H9 (cell line): ENCODE measurements at regions not wholly inside any gene's neighbourhood (a gene's known extent, or its start where the extent isn't known, plus 50 kb on each side); places are given as distances from the start of the nearest gene placed in this dataset.

Experiments
- DNase-seq: peaks from one replicate; pipeline ENCODE4 v3.0.0-alpha.2; 2017
- H2AFZ ChIP-seq: one replicate; pipeline ENCODE4 v1.6.1; 2013; ENCODE audit warnings: mild to moderate bottlenecking, low read length, control low read depth, moderate library complexity
- H2AK5ac ChIP-seq: 2 replicates; pipeline ENCODE4 v1.6.1; 2013; ENCODE audit warnings: low read length, control low read depth, mixed read lengths; ENCODE audit not compliant: insufficient read length
- H2BK120ac ChIP-seq: one replicate; pipeline ENCODE4 v1.6.1; 2013; ENCODE audit warnings: low read depth, mild to moderate bottlenecking, low read length, control low read depth, inconsistent platforms; ENCODE audit not compliant: poor library complexity, severe bottlenecking
- H2BK12ac ChIP-seq: 2 replicates; pipeline ENCODE4 v1.6.1; 2013; ENCODE audit warnings: low read length, control low read depth, mixed read lengths, low read depth; ENCODE audit not compliant: insufficient read length
- H2BK15ac ChIP-seq: 2 replicates; pipeline ENCODE4 v1.6.1; 2013; ENCODE audit warnings: low read depth, low read length, control low read depth
- H2BK20ac ChIP-seq: one replicate; pipeline ENCODE4 v1.6.1; 2013; ENCODE audit warnings: low read depth, mild to moderate bottlenecking, low read length, control low read depth, inconsistent platforms; ENCODE audit not compliant: poor library complexity, severe bottlenecking
- H2BK5ac ChIP-seq: 2 replicates; pipeline ENCODE4 v1.6.1; 2013; ENCODE audit warnings: low read length, control low read depth, mixed read lengths; ENCODE audit not compliant: insufficient read length
- H3K14ac ChIP-seq: 2 replicates; pipeline ENCODE4 v1.6.1; 2013; ENCODE audit warnings: low read length, control low read depth; ENCODE audit not compliant: insufficient read depth
- H3K18ac ChIP-seq: 2 replicates; pipeline ENCODE4 v1.6.1; 2013; ENCODE audit warnings: low read depth, mild to moderate bottlenecking, mixed read lengths, low read length, control low read depth; ENCODE audit not compliant: insufficient read length
- H3K23ac ChIP-seq: 2 replicates; pipeline ENCODE4 v1.6.1; 2013; ENCODE audit warnings: low read length, control low read depth, mixed read lengths, low read depth; ENCODE audit not compliant: insufficient read length
- H3K23me2 ChIP-seq: 2 replicates; pipeline ENCODE4 v1.6.1; 2013; ENCODE audit warnings: low read depth, mild to moderate bottlenecking, mixed read lengths, low read length, control low read depth; ENCODE audit not compliant: insufficient read length, poor library complexity, severe bottlenecking
- H3K27ac ChIP-seq: 2 replicates; pipeline ENCODE4 v1.5.1; 2013; ENCODE audit warnings: low read length, control low read depth, mixed read lengths, low read depth; ENCODE audit not compliant: insufficient read length
- H3K27me3 ChIP-seq: 2 replicates; pipeline ENCODE4 v1.6.1; 2013; ENCODE audit warnings: low read length, control low read depth, inconsistent platforms; ENCODE audit not compliant: insufficient read depth
- H3K4ac ChIP-seq: 2 replicates; pipeline ENCODE4 v1.6.1; 2013; ENCODE audit warnings: low read depth, mild to moderate bottlenecking, control low read depth, inconsistent platforms, low read length, moderate library complexity
- H3K4me1 ChIP-seq: 2 replicates; pipeline ENCODE4 v1.6.1; 2013; ENCODE audit warnings: low read length, control low read depth, inconsistent platforms; ENCODE audit not compliant: insufficient read depth
- H3K4me2 ChIP-seq: 2 replicates; pipeline ENCODE4 v1.6.1; 2013; ENCODE audit warnings: low read length, control low read depth, mixed read lengths; ENCODE audit not compliant: insufficient read length, insufficient read depth
- H3K56ac ChIP-seq: 2 replicates; pipeline ENCODE4 v1.6.1; 2013; ENCODE audit warnings: low read depth, mild to moderate bottlenecking, mixed read lengths, low read length, control low read depth; ENCODE audit not compliant: insufficient read length
- H3K79me1 ChIP-seq: 2 replicates; pipeline ENCODE4 v1.6.1; 2013; ENCODE audit warnings: low read depth, mild to moderate bottlenecking, moderate library complexity, low read length, control low read depth, inconsistent platforms; ENCODE audit not compliant: insufficient read depth, poor library complexity, severe bottlenecking
- H3K79me2 ChIP-seq: 2 replicates; pipeline ENCODE4 v1.6.1; 2013; ENCODE audit warnings: low read length, control low read depth, inconsistent platforms; ENCODE audit not compliant: insufficient read depth
- H3K9ac ChIP-seq: 2 replicates; pipeline ENCODE4 v1.6.1; 2013; ENCODE audit warnings: low read length, control low read depth, mixed read lengths; ENCODE audit not compliant: insufficient read length; ENCODE audit errors: extremely low read depth
- H3K9me3 ChIP-seq: one replicate; pipeline ENCODE4 v1.6.1; 2013; ENCODE audit warnings: low read depth, low read length, inconsistent platforms; ENCODE audit not compliant: control insufficient read depth
- H3T11ph ChIP-seq: one replicate; pipeline ENCODE4 v1.6.1; 2013; ENCODE audit warnings: mild to moderate bottlenecking, low read length, control low read depth, inconsistent platforms
- H4K20me1 ChIP-seq: one replicate; pipeline ENCODE4 v1.6.1; 2013; ENCODE audit not compliant: control insufficient read depth, insufficient read length, insufficient read depth
- H4K5ac ChIP-seq: 2 replicates; pipeline ENCODE4 v1.6.1; 2013; ENCODE audit warnings: low read depth, mild to moderate bottlenecking, mixed read lengths, low read length, control low read depth; ENCODE audit not compliant: insufficient read length
- H4K8ac ChIP-seq: replicated peaks from 2 replicates; pipeline ENCODE4 v1.6.1; 2013; ENCODE audit warnings: low read length, control low read depth, mixed read lengths, low read depth; ENCODE audit not compliant: insufficient read length
- H4K91ac ChIP-seq: 2 replicates; pipeline ENCODE4 v1.6.1; 2013; ENCODE audit warnings: low read depth, mild to moderate bottlenecking, moderate library complexity, mixed read lengths, low read length, control low read depth; ENCODE audit not compliant: insufficient read length
- H3K27ac Mint-ChIP-seq, 3 experiments: 2 replicates in 2 of 3; 3 replicates in 1 of 3; pipeline ENCODE4 v1.8.0; 2020 to 2021; ENCODE audit warnings: mixed read lengths in 3 of 3, mild to moderate bottlenecking in 1 of 3, moderate library complexity in 1 of 3
- H3K27me3 Mint-ChIP-seq: 2 replicates; pipeline ENCODE4 v1.8.0; 2021; ENCODE audit warnings: low read depth, mild to moderate bottlenecking, moderate library complexity, mixed read lengths
- H3K36me3 Mint-ChIP-seq, 3 experiments: 2 replicates in 2 of 3; 3 replicates in 1 of 3; pipeline ENCODE4 v1.8.0; 2020 to 2021; ENCODE audit warnings: low read depth in 3 of 3, mixed read lengths in 3 of 3; ENCODE audit not compliant: insufficient read depth in 1 of 3
- H3K4me1 Mint-ChIP-seq, 2 experiments: 2 replicates each; pipeline ENCODE4 v1.8.0; 2020; ENCODE audit warnings: mixed read lengths in 2 of 2
- H3K4me3 Mint-ChIP-seq, 2 experiments: 2 replicates in 1 of 2; 3 replicates in 1 of 2; pipeline ENCODE4 v1.8.0; 2020 to 2021; ENCODE audit warnings: mild to moderate bottlenecking in 2 of 2, mixed read lengths in 2 of 2, moderate library complexity in 1 of 2
- H3K9me3 Mint-ChIP-seq, 2 experiments: 2 replicates in 1 of 2; 3 replicates in 1 of 2; pipeline ENCODE4 v1.8.0; 2020; ENCODE audit warnings: mild to moderate bottlenecking in 2 of 2, mixed read lengths in 2 of 2, moderate library complexity in 1 of 2
- CTCF ChIP-seq: fragments of 200-600 bp; sonication (generic); conservative IDR thresholded peaks from 3 replicates; pipeline ENCODE4 v1.8.0; 2021; ENCODE audit warnings: antibody characterized with exemption, mild to moderate bottlenecking
- WGBS: extraction: QIAGEN DNeasy Blood & Tissue Kit; methylation state at CpG from one replicate; pipeline ENCODE4 v1.1.7; 2013; ENCODE audit warnings: missing lambda C conversion rate, low lambda C conversion rate, mixed read lengths; ENCODE audit not compliant: insufficient read length; ENCODE audit errors: extremely low coverage; 5-methylcytosine and 5-hydroxymethylcytosine counted together

GRCh38 chr2:222043897-222044296, 254.9 kb downstream of the PAX3 start:
- Histone ChIP-seq H3T11ph (no peak overlapping the region), H2BK12ac (no peak overlapping the region), H2AFZ (no peak overlapping the region), H3K4me2 (no peak overlapping the region), H3K56ac (no peak overlapping the region), H3K9me3 (no peaks in the 10 kb centered on the region), H3K14ac (no peak overlapping the region), H2BK5ac (no peak overlapping the region), H4K8ac (no peak overlapping the region), H4K20me1 (no peaks in the 10 kb centered on the region), H3K23me2 (no peaks in the 10 kb centered on the region), H3K79me1 (no peaks in the 10 kb centered on the region), H4K91ac (no peak overlapping the region), H2BK15ac (no peak overlapping the region), H3K27ac (no peak overlapping the region), H3K9ac (no peak overlapping the region), H3K27me3 (no peaks in the 10 kb centered on the region; the same call in 1 of the 2 replicates), H4K5ac (no peak overlapping the region), H2BK20ac (no peak overlapping the region), H3K4ac (no peak overlapping the region), H3K18ac (no peak overlapping the region), H3K4me1 (no peaks in the 10 kb centered on the region), H2AK5ac (no peak overlapping the region), H2BK120ac (no peak overlapping the region), H3K23ac (no peak overlapping the region), H3K79me2 (no peaks in the 10 kb centered on the region)
- no peak for DNase-seq
- H3K4me1 Mint-ChIP-seq = peaks cover 7 to 10% of the 10 kb centered on the region in 2 experiments
- H3K27me3 Mint-ChIP-seq = peaks cover 76% of the 10 kb centered on the region
- no peak for TF ChIP-seq CTCF
- H3K36me3 Mint-ChIP-seq = no peaks in the 10 kb centered on the region
- H3K4me3 Mint-ChIP-seq = no peak overlapping the region
- no peak overlapping the region for H3K27ac Mint-ChIP-seq
- no peaks in the 10 kb centered on the region; a peak in 1 of 5 replicates for H3K9me3 Mint-ChIP-seq
- WGBS = no CpG with 5 or more reads among the region's 4 CpGs
